OCI-LY7 (cell line): ENCODE measurements at regions not wholly inside any gene's neighbourhood (a gene's known extent, or its start where the extent isn't known, plus 50 kb on each side); places are given as distances from the start of the nearest gene placed in this dataset.

Experiments used
- CTCF ChIP-seq: fragments of 200-600 bp; sonication (generic); conservative IDR thresholded peaks from 2 replicates; pipeline ENCODE4 v1.5.1; 2014; ENCODE audit warnings: mild to moderate bottlenecking, antibody characterized with exemption, low read length, moderate library complexity, mixed read lengths
- EZH2phosphoT487 ChIP-seq: fragments of 200-600 bp; sonication (generic); IDR thresholded peaks from 2 replicates; pipeline ENCODE4 v1.6.1; 2018; ENCODE audit warnings: low read depth, borderline replicate concordance, mild to moderate bottlenecking, mixed run types, antibody characterized with exemption, low read length, moderate library complexity, mixed read lengths

DNA sequence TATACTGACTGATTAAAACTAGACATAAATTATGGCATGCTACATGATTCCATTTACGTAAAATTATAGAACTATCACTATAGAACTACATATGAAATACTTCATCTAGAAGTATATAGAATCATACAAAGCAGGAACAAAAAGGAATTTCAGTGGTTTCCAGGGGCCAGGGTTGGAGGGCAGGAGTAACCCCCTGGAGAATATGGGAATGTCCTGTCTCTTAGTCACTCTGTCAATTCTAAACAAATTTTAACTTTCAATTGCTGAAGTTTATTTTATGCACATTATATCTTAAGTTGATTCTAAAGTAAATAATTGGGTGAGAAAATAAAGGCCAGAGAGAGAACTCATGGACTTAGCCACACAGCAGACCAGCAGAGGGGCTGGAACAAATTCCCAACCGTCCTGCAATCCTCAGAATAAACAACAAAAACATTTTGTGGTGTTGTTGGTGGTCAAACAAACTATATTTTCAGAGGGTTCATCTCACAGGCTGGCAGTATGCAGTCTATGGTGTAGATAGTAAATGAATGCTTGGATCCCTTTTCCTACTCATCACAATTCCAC is 476.9 kb upstream of the SLIT2 start:
- TF ChIP-seq EZH2phosphoT487 (no peak), CTCF (no peak)
